ENCODE measurements at regions not wholly inside any gene's neighbourhood (a gene's known extent, or its start where the extent isn't known, plus 50 kb on each side); places are given as distances from the start of the nearest gene placed in this dataset.

DNA sequence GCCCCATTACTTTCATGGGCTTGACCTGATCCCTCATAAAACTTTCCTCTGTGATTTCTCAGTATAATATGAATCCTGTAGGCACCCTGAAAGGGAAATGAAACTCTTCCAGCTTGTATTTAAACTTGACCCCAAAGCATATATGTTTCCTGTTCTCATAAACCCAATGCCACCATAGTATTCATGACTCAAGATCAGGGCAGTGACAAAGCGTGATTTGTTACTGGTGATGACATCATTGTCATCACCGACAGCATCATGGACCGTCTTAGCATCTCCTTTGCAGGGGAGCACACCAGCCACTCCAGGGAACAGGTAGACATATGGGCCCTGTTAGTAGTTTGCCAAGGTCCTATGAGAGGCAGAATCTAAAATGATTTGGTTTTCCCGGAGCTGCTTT lies 741.2 kb downstream of the NR2F2 start:
- Histone ChIP-seq H3K4me1 (ENCODE audit: low read depth, poor library complexity, severe bottlenecking) (no peaks in the 10 kb centered on the region), H3K36me3 (ENCODE audit: insufficient read depth) (no peaks in the 10 kb centered on the region), H4K20me1 (ENCODE audit: insufficient read depth) (no peaks in the 10 kb centered on the region), H3K4me3 (IDR thresholded peaks at IDR 0.05; ENCODE audit: insufficient read depth, low read depth, low read length) (no peak overlapping the region), H3K4me2 (no peak overlapping the region), H3K27ac (no peak overlapping the region), H3K27me3 (ENCODE audit: insufficient read depth, low read depth) (no peaks in the 10 kb centered on the region), H3K79me2 (ENCODE audit: insufficient read depth, low read depth) (no peaks in the 10 kb centered on the region), H3K9ac (no peak overlapping the region), H2AFZ (ENCODE audit: low read depth) (no peak overlapping the region)
- TF ChIP-seq, protein P1, sequence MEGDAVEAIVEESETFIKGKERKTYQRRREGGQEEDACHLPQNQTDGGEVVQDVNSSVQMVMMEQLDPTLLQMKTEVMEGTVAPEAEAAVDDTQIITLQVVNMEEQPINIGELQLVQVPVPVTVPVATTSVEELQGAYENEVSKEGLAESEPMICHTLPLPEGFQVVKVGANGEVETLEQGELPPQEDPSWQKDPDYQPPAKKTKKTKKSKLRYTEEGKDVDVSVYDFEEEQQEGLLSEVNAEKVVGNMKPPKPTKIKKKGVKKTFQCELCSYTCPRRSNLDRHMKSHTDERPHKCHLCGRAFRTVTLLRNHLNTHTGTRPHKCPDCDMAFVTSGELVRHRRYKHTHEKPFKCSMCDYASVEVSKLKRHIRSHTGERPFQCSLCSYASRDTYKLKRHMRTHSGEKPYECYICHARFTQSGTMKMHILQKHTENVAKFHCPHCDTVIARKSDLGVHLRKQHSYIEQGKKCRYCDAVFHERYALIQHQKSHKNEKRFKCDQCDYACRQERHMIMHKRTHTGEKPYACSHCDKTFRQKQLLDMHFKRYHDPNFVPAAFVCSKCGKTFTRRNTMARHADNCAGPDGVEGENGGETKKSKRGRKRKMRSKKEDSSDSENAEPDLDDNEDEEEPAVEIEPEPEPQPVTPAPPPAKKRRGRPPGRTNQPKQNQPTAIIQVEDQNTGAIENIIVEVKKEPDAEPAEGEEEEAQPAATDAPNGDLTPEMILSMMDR (conservative IDR thresholded peaks at IDR 0.05; ENCODE audit: low read depth, low read length), result no peak

DNA sequence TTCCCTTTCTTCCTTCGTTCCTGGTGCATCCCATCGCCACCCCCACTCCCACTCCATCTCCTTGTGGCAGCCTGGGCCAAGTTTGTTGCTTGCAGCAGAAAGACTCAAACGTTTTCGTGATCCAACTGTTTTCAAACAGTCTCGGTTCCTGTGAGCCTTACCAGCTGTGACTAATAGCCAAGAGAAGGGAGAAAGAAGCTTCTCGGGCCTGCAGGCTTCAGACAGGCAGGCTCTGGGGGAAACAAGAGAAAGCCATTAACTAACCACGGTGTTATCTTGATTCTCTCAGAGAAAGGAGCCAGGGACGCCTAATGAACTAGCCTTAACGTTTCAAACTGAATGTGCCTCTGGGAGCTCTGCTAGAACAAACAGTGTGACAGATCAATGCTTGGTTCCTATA lies 742.0 kb downstream of the NR2F2 start:
- TF ChIP-seq, protein P1 (conservative IDR thresholded peaks at IDR 0.05; ENCODE audit: low read depth, low read length), result no peak
- Histone ChIP-seq H4K20me1 (ENCODE audit: insufficient read depth) (no peaks in the 10 kb centered on the region), H3K36me3 (ENCODE audit: insufficient read depth) (no peaks in the 10 kb centered on the region), H3K27me3 (ENCODE audit: insufficient read depth, low read depth) (no peaks in the 10 kb centered on the region), H2AFZ (ENCODE audit: low read depth) (no peak overlapping the region), H3K4me1 (ENCODE audit: low read depth, poor library complexity, severe bottlenecking) (no peaks in the 10 kb centered on the region), H3K4me2 (no peak overlapping the region), H3K27ac (no peak overlapping the region), H3K9ac (no peak overlapping the region), H3K4me3 (IDR thresholded peaks at IDR 0.05; ENCODE audit: insufficient read depth, low read depth, low read length) (no peak overlapping the region), H3K79me2 (ENCODE audit: insufficient read depth, low read depth) (no peaks in the 10 kb centered on the region)

- Histone ChIP-seq H3K4me2 (no peak overlapping the region), H3K27ac (no peak overlapping the region), H3K4me3 (IDR thresholded peaks at IDR 0.05; ENCODE audit: insufficient read depth, low read depth, low read length) (no peak overlapping the region), H3K36me3 (ENCODE audit: insufficient read depth) (no peaks in the 10 kb centered on the region), H3K27me3 (ENCODE audit: insufficient read depth, low read depth) (no peaks in the 10 kb centered on the region), H3K9ac (no peak overlapping the region), H4K20me1 (ENCODE audit: insufficient read depth) (no peaks in the 10 kb centered on the region), H3K4me1 (ENCODE audit: low read depth, poor library complexity, severe bottlenecking) (no peaks in the 10 kb centered on the region), H3K79me2 (ENCODE audit: insufficient read depth, low read depth) (no peaks in the 10 kb centered on the region), H2AFZ (ENCODE audit: low read depth) (no peak overlapping the region)
- TF ChIP-seq, protein P1 (conservative IDR thresholded peaks at IDR 0.05; ENCODE audit: low read depth, low read length), result no peak
Measured at GRCh38 chr15:97076011-97076410, 745.5 kb downstream of the NR2F2 start.

GRCh38 chr15:97077975-97078374 lies 747.5 kb downstream of the NR2F2 start:
- Histone ChIP-seq H3K27me3 (ENCODE audit: insufficient read depth, low read depth) (no peaks in the 10 kb centered on the region), H3K79me2 (ENCODE audit: insufficient read depth, low read depth) (no peaks in the 10 kb centered on the region), H2AFZ (ENCODE audit: low read depth) (no peak overlapping the region), H3K4me2 (no peak overlapping the region), H3K4me3 (IDR thresholded peaks at IDR 0.05; ENCODE audit: insufficient read depth, low read depth, low read length) (no peak overlapping the region), H3K36me3 (ENCODE audit: insufficient read depth) (no peaks in the 10 kb centered on the region), H3K4me1 (ENCODE audit: low read depth, poor library complexity, severe bottlenecking) (no peaks in the 10 kb centered on the region), H4K20me1 (ENCODE audit: insufficient read depth) (no peaks in the 10 kb centered on the region), H3K9ac (no peak overlapping the region), H3K27ac (no peak overlapping the region)
- TF ChIP-seq, protein P1 (conservative IDR thresholded peaks at IDR 0.05; ENCODE audit: low read depth, low read length), result no peak

Data from KMS-11 (cell line).